ENCODE measurements at regions not wholly inside any gene's neighbourhood (a gene's known extent, or its start where the extent isn't known, plus 50 kb on each side); places are given as distances from the start of the nearest gene placed in this dataset.
"Not testable (repeated sequence)": the region's sequence is repeated elsewhere in the genome, so short reads cannot be mapped to it uniquely, and the experiment has no call there.

- TF ChIP-seq CTCF (IDR thresholded peaks at IDR 0.05; ENCODE audit: borderline replicate concordance, insufficient read depth, low read depth, low read length): no peak
- H3K4me3 ChIP-seq (ENCODE audit: low read depth, low read length): no peak overlapping the region
Measured at GRCh38 chr11:87555101-87555500, 517.4 kb downstream of the TMEM135 start.

GRCh38 chr11:87548797-87549196, 511.1 kb downstream of the TMEM135 start:
- no peak for TF ChIP-seq CTCF (IDR thresholded peaks at IDR 0.05; ENCODE audit: borderline replicate concordance, insufficient read depth, low read depth, low read length)
- no peak overlapping the region for H3K4me3 ChIP-seq (ENCODE audit: low read depth, low read length)

GRCh38 chr11:87545858-87546257, 508.1 kb downstream of the TMEM135 start:
- no peak for TF ChIP-seq CTCF (IDR thresholded peaks at IDR 0.05; ENCODE audit: borderline replicate concordance, insufficient read depth, low read depth, low read length)
- no peak overlapping the region for H3K4me3 ChIP-seq (ENCODE audit: low read depth, low read length)

GRCh38 chr11:87539596-87539995, 501.9 kb downstream of the TMEM135 start:
- H3K4me3 ChIP-seq (ENCODE audit: low read depth, low read length): no peak overlapping the region
- TF ChIP-seq CTCF (IDR thresholded peaks at IDR 0.05; ENCODE audit: borderline replicate concordance, insufficient read depth, low read depth, low read length): no peak

- H3K4me3 ChIP-seq (ENCODE audit: low read depth, low read length): no peak overlapping the region
- TF ChIP-seq CTCF (IDR thresholded peaks at IDR 0.05; ENCODE audit: borderline replicate concordance, insufficient read depth, low read depth, low read length): no peak
Measured at GRCh38 chr11:87536565-87536964, 498.8 kb downstream of the TMEM135 start.

GRCh38 chr11:87536016-87536415, 498.3 kb downstream of the TMEM135 start:
- no peak overlapping the region for H3K4me3 ChIP-seq (ENCODE audit: low read depth, low read length)
- no peak for TF ChIP-seq CTCF (IDR thresholded peaks at IDR 0.05; ENCODE audit: borderline replicate concordance, insufficient read depth, low read depth, low read length)

- no peak for TF ChIP-seq CTCF (IDR thresholded peaks at IDR 0.05; ENCODE audit: borderline replicate concordance, insufficient read depth, low read depth, low read length)
- H3K4me3 ChIP-seq (ENCODE audit: low read depth, low read length): no peak overlapping the region
Measured at GRCh38 chr11:87535513-87535912, 497.8 kb downstream of the TMEM135 start.

- not testable (repeated sequence) for H3K4me3 ChIP-seq (ENCODE audit: low read depth, low read length)
Measured at GRCh38 chr11:87531835-87532234, 494.1 kb downstream of the TMEM135 start.

Measured in GM12875 (cell line).